Suppressor macrophage treated with lipopolysaccharide for 4 hours (primary cell): ENCODE measurements at regions not wholly inside any gene's neighbourhood (a gene's known extent, or its start where the extent isn't known, plus 50 kb on each side); places are given as distances from the start of the nearest gene placed in this dataset.
"Not testable (repeated sequence)": the region's sequence is repeated elsewhere in the genome, so short reads cannot be mapped to it uniquely, and the experiment has no call there.

ENCODE experiments used
- DNase-seq: peaks from one replicate; pipeline ENCODE4 v3.0.0-alpha.2; 2020

DNA sequence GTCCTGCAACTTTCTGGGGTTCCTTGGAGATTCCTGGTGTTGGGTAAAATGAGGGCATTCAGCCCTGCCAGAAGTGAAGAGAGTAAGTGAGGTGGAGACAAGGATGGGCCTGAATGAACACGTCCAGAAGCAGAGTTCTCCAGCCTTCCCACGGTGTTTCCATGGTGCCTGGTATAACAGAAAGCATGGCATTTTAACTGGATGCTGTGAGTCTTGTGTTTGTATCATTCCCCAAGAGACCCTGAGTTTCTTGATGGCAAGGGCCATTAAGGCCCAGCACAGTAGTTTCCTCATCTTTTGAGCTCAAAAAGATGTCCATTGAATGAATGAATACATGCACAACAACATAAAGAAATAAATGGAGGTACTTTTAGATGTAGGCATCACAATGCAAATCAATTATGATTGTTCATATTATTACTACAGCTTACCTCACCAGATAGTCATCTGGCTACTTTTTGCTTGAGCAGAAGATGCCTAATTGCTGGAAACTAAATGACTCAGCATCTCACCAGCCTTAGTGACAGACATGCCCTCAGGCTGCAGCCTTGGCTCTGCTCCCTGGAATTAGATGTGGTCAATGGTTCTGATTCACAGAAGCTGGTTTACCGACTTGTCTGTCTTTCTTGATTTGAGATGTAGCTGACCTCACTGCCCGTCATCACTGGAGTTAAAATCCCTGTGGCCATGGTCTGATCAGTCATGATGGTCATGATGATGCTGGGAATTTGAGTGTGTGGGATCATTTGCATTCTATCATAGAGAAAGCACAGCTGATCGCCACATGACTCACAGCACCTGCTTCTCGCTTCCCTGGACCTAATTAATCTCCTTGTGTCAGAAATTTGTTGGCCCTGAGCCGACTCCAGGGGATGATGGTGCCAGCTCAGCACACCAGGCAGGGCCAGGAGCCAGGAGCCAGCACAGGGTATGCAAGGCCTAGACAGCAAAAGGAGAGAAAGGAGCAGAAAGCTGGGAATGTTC lies 83.9 kb downstream of the CXCL12 start:
- DNase-seq, result no peak

DNA sequence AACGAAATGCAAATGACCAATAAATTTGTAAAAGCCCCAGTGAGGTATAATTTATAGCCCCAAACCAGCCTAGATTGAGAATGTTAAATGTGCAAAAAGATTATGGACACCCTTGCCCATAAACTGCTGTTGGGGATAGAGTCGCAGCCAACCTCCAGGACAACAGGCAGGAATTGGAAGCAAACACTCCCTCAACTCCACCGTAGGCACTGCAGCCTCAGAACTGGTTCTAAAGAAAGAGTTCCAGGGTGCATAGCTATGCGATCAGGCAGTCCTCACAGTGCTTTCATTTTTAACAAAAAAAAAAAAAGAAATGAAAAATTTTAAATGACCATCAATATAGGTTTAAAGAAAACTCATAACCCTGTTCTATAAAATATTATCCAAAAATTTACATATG lies 86.2 kb downstream of the CXCL12 start:
- no peak for DNase-seq

DNA sequence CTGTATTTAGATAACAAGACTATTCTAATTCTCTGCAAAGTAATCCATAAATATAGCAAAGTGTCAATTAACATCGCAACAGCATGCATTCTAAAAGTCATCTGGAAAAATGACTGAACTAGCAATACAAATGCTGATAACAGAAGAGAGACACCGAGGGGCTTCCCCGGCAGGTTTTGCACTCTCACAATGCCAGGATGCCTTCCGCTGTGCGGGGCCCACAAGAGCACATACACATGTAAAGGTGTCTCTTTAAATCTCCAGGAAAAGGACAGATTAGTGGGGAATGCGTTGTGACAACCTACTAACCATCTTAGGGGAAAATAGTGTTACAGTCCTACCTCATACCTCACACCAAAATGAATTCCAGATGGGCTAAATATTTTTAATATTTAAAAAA lies 86.9 kb downstream of the CXCL12 start:
- no peak for DNase-seq

DNA sequence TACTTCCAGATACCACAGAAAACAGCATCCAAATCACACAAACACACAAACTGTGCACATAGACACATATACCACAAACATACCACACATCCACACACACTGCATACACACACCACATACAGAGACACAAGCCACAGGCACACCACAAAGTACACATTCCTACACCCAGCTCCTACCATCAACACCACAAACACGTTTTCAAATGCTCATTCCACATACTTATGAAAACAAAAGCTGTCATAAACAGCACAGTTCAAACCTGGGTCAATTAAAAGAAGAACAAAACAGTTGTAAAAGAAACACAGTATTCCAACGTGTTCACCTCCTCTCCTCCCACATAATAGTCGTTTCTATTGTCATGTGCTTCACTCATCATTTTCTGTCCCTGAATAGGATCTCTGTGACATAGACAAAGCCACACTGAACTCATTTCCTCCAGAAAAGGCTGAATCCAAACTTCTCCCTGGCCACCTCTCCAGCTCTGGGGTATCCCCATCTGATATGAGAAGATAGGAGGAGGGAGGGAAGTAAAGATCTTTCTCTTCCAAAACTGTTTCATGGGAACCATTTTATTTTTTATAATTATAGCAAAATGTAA lies 89.2 kb downstream of the CXCL12 start:
- no peak for DNase-seq

DNA sequence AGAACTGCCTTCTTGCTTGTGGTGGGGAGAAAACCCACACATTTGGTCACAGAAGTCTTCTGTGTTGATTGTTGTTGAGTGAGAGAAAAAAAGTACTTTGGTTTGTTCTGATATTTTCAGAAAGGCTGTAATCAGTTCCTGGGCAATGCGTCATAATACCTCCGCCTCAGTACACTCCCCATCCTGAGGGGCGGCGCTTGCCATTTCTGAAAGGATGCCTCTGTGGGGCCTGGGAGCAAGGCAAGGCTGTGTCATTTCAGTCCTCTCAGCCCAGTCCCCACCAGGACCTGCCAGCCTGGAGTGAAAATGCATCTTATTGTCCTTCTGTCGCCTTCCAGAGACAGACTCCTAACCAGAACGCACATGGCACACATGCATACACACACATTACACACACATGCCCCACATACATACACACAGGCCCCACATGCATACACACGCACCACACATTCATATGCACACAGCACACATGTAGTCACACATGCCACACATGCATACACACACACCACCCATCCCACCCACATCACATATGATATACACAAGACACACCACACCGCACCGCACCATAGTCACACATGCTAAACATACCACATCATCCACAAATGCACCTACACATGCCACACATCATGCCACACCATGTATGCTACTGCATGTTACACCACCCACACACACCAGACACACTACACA lies 90.0 kb downstream of the CXCL12 start:
- no peak for DNase-seq

DNA sequence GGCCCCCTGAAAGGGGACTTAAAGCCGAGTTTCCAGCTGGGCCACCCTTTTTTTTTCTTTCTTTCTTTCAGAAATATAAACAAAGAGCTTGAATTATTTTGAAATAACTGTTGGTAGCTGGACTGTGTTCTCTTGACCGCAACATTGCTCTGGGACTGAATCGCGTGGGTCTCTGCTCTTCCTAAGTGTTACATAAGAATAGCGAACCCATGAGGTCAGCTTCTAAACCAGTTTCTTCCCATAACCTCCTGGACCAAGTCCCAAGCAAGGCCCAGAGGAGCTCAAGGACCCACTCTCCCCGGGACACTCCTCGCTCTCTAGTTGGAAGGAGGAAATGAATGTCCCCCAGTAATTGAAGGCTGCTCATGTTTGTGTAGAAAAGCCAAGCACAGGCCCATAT lies 91.1 kb downstream of the CXCL12 start:
- no peak for DNase-seq

DNA sequence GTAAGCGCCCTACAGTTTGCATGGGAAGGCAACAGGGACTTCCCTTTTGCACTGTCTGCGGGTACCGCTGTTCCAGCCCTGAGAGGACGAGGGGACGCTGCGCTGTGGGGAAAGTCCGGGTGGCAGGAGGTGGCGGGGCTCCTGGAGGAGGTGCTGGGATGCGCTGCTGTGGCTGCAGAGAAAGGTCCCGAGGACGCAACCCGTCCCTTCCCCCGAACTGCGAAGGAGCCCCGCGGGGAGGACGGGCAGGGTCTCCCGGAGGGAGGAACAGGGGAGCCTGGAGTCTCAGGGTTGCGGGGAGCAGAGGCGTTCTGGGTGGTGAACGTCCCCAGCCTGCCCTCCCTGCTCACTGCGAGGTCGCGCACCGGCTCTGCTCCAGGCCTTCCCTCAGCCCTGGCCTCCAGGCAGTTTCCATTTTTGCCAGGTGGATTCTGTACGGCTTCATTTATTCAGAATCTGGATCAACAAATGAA lies 91.6 kb downstream of the CXCL12 start:
- DNase-seq, result no peak

DNA sequence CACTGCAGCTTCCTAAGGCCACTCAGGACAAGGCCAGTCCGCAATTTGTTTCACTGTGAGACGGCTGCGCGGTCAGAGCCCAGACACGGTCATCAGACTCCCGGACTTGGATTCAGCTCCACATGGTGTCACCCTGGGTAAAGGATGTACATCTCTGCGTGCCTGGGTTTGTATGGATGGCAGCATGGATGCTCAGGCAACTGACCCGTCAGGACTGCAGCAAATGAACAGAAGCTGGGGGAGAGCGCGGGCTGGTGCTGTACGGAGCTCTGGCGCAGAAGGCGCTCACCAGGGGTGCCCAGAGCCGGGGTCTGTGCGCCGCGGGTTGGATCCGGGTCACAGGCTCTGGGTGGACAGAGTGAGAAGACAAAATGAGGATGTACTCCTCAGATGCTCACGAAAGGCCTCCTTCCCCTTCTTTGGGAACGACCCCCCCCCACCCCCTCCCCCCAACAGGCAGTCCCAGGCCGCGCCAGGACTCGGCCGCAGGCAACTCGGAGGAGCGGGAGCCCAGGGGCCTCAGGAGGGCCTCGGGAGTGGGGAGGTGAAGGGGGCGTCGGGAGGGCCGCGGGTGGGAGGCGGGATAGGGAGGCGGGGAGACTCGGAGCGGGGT lies 92.4 kb downstream of the CXCL12 start:
- DNase-seq, result no peak

DNA sequence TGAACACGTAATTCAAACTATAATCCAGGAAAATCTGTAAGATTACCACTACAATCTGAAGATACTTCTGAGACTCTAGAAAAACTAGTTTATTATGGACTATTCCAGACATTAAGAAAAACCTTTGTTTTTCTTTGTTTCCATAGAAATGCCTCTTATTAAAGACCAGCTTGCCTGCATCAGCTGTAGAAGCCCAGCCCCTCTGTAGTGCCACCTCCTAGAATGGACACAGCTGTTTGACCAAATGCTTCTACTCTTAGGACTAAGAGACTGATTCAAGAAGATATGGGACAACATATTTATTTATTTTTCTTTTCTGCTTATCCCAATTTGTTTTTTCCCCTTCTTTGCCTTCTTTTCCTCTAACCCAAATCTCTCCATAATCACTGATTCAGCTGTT lies 93.8 kb downstream of the CXCL12 start:
- DNase-seq, result no peak

DNA sequence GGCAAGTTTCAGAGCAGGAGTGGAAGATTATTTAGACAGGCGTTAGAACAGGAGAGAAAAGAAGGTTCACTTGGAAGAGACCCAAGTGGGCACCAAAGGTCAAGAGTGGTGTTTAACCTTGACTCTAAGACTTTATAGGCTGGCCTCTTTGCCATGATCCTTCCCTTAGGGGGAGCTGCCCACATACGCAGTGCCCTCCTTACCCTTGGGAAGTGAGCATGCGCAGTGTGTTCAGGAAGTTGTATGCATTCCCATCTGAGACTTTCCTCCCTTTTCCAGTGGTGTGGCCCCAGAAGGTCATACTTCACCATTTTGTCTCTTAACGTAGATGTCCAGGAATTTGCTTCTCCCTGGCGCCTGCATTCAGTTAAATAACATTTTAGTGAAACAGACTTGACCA lies 95.8 kb downstream of the CXCL12 start:
- no peak for DNase-seq

DNA sequence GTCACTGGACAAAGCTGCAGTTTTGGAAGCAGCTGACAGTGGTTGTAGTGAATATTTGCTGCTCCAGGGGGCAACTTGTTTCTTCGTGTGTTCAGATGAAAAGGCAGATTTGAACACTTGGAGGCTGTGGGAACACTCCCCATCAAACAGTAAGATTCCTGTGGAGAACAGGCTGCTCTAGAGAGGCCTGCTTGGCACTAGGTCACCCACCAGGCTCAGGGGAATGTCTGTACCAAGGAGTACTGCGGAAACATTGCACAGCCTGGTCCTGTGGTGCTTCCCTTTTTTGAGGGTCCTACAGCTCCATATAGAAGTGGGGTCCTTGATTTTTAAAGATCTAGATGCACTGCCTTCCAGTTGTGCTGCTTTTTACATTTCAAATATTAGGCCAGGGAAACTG lies 97.5 kb downstream of the CXCL12 start:
- DNase-seq, result no peak

DNA sequence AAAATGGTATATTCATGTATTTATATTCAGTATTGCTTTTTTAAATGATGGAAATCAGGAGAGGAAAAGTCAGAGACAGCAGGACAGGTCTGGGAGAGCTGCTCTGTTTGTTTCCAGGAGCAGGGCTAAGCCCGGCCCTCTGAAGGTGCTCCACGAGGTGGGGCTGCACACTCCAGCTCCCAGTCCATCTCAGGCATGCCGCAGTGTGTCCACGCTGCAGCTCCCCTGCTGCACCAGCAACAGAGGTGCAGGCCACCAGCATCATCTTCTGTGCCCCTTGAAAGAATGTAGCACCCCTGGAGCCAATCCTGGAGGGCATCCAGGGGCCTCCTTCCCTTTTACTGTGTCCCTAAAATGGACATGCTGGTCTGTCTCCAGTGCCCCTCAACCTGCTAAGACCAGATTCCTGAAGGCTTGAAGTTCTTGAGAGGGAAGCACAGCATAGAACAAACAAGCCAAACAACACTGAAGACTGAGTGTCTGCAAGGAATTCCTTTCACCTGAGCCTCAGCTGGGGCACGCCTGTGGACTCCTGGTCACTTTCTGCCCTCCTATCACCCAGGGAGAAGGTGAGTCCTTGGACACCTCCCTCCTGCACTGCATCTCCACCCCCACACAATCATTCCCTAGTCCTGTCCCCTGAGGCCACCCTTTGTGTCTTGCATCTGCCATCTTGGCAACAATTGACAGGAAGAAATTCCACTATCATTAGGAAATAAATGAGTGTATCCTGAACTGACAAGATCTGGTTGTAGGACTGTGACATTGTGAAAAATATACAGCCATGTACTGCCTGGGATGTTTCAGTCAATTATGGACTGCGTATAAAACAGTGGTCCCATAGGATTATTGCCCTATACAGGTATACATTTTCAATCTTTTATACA lies 100.5 kb downstream of the CXCL12 start:
- no peak for DNase-seq

DNA sequence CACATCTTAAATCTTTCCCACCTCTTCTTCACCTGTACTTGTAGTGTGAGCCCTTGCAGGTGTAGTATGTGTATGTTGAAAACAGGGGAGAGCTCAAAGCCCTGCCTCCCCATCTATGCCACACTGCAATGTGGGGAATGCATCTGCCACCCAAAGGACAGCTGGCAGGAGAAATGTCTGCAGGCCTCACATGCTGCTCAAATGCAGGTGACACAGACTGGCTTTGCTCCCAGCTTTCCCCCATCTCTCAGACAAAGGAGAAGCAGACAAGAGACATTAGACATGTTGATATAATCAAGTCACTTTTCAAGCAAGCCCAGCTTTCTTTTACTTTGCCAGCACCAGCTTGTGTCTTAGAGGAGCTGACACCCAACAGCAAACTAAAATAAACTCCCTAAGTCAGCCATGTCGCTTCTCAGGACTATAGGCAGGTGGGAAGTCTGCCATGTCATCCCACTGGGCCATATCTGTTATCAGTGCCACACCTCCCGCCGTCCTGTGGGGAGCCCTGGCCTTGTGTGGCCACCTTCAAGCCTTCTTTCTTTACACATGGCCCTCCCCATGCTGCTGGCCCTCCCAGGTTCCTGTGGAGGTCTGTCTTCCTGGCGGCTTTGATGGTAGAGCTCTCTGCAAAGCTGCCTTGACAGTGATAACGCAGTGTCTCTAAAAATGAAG lies 102.1 kb downstream of the CXCL12 start:
- DNase-seq, result no peak

DNA sequence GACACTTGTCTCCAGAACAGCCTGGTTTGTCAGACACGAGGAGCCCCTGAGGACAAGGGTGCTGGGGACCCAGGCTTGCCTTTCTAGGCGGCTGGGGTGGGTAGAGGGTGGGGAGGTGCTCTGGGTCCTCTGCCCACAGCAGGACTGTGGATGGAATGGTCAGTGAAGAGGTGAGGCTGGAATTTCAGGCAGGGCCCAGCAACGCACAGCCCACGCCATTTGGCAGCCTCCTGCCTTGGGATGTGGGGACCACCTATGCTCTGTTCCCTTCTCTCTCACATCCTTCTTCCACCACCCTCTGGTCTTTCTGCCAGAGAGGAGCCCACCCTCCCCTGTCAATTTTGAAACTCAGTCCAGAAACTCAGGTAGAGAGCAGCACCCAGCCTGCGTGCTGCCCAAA lies 103.2 kb downstream of the CXCL12 start:
- DNase-seq, result no peak

DNA sequence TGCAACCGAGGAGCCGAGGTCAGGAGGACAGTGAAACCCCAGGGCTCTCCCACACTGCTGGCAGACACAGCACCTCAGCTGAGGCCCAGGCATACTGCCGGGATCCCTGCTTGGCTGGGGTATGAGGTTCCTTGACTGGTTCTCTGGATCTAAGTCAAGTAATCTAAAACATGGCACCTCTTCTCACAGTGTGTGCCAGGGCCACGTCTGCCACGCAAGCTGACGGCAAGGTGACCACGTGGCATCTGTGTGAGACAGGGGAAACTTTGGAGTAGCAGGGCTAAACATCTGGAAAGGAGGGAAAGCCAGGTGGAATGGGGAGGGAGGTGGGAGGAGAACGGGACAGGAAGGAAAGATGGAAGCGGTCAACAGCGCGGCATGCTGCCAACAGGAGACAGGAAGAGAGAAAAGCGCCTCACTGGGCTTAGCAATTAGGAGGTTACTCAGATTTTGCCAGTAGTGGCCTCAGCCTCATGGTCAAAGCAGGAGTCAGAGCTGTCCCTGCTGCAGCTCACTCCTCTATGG lies 103.7 kb downstream of the CXCL12 start:
- no peak for DNase-seq

DNA sequence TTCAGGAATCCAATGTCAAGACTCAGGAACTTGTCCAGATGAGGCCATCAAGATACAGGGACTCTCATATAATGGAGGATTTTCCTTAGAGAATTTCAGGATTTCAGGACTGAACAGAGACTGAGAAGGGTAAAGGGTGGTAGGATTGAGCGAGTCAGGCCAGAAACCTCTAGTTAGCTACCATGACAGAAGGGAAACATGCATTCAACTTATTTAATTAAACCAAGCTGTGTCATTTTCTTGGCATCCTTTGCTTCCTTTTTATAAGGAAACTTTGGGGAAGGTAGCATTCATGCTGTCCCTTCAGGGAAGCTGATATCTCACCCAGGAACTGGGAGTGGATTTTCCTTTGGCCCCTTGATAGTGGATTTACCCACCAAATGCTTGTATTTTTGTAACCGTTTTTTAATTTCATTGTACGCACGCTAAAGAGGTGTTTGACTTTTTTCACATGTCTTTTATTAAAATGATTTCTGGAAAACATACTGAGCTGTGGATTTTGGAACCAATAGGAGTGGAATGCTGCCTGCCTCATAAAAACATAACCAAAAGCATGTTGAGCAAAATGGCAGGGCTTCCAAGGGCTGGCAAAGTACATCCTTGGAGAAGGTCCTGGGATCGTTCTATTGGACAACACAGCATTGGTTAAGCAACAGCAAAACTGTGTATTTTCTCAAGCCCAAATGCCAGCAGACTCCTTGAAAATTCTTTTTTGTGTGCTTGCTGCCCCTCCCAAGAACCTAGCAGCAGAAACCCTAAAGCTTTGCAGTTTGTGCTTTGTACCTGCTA lies 104.5 kb downstream of the CXCL12 start:
- no peak for DNase-seq

DNA sequence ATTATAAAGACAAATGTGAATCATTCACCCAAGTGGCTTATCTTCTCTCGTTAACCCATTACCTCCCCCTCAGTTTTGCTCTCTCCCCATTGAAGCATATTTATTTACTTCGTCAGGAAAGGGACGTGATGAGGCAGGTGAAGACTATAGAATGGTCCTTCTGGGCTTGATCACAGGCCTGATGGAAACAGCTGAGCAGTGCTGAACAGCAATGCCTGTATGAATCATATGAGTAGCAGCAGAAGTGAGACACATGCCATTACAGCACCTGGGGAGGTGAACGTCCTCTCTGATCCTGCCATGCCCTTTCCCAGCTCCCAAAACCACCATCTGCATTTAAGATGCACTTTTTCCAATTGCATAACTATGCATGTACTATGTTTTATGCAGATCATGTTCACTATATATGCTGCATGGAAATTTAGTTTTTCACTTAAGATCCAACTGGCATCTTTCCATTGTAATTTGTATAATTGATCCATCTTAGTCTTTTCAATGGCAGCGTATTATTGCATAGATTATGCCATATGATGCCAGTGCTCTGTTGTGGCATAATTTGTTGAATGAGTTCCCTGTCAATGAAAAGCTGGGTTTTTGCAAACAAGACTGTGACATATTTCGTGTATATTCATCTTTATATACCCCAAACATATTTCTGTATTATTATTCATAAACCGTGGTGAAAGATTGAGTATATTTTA lies 105.3 kb downstream of the CXCL12 start:
- no peak for DNase-seq

DNA sequence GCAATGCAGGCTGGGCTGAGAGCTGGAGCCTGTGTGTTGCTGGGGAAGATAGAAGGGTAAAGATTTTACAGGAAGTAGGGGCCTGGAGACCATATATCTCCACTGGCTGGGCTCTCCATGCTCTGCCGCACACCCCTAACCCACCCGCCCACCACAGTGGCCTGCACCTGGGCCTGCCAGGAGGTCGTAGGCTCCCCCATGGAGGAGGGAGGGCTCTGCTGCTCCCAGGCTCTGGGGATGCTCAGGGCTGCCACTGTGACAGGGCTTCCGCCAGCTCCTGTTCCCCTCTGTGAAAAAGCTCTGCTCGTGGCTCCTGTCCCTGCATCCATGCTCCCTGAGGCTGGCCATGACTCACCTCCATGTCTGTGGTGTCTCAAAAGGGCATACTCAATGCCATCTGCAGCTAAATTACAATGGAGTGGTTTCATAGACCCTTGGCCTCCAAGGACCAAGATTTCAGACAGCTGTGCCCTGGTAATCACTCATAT lies 106.0 kb downstream of the CXCL12 start:
- no peak for DNase-seq

DNA sequence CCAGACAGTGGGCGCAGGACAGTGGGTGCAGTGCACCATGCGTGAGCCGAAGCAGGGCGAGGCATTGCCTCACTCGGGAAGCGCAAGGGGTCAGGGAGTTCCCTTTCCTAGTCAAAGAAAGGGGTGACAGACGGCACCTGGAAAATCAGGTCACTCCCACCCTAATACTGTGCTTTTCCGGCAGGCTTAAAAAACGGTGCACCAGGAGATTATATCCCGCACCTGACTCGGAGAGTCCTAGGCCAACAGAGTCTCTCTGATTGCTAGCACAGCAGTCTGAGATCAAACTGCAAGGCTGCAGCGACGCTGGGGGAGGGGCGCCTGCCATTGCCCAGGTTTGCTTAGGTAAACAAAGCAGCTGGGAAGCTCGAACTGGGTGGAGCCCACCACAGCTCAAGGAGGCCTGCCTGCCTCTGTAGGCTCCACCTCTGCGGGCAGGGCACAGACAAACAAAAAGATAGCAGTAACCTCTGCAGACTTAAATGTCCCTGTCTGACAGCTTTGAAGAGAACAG lies 116.4 kb downstream of the CXCL12 start:
- not testable (repeated sequence) for DNase-seq
